GM12892 (cell line): ENCODE measurements at regions not wholly inside any gene's neighbourhood (a gene's known extent, or its start where the extent isn't known, plus 50 kb on each side); places are given as distances from the start of the nearest gene placed in this dataset.

Source experiments
- DNase-seq: peaks from one replicate; pipeline ENCODE4 v3.0.0; 2011; ENCODE audit not compliant: insufficient read length
- FAIRE-seq: peaks from 2 replicates; lab custom pipeline; 2011; peaks lifted over from hg19 to GRCh38; lab: Jason Lieb, UNC
- POLR2A ChIP-seq: IDR thresholded peaks from 2 replicates; pipeline ENCODE4 v1.6.1; 2011; ENCODE audit warnings: low read depth, low read length, control low read depth
- POLR2AphosphoS5 ChIP-seq: IDR thresholded peaks from 2 replicates; pipeline ENCODE4 v1.6.1; 2011; ENCODE audit warnings: low read depth, low read length, control low read depth
- TAF1 ChIP-seq: IDR thresholded peaks from 2 replicates; pipeline ENCODE4 v1.6.1; 2011; ENCODE audit warnings: low read depth, mild to moderate bottlenecking, control low read depth, low read length, borderline replicate concordance

DNA sequence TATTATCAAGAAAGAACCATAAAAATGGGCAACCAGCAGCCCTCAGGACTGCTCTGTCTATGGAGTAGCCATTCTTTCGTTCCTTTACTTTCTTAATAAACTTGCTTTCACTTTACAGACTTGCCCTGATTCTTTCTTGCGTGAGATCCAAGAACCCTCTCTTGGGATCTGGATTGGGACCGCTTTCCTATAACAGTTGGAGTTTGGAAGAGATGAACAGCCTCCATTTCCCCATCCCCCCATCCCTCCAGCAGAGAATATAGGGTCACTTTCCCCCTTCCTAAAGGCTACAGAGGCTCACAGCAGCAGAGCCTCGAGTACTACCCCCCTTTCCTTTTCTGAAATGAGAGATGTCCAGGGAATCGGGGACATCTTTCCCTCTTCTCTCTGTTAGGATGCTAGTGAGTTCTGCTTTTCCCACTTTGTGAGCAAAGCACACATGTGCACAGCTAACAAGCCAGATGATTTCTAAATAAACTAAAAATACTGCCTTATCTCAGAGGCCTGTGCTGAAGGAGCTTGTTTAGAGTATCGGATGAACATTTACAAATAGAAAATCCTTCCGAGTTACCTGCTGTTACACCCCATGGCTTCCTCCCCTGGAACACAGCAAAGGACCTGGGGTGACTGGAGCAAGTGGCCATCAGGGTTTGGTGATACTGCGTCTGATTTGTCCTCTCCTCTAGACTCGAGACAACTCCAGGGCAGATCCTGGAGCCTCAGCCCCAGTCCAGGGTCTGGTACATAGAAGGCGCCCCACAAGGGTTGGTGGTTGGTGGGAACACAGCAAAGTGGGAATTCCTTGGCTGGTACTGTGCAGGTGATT is 144.2 kb downstream of the SLC38A6 start:
- TF ChIP-seq POLR2A = no peak
- no peak for TF ChIP-seq POLR2AphosphoS5
- FAIRE-seq (no peak), DNase-seq (no peak)

DNA sequence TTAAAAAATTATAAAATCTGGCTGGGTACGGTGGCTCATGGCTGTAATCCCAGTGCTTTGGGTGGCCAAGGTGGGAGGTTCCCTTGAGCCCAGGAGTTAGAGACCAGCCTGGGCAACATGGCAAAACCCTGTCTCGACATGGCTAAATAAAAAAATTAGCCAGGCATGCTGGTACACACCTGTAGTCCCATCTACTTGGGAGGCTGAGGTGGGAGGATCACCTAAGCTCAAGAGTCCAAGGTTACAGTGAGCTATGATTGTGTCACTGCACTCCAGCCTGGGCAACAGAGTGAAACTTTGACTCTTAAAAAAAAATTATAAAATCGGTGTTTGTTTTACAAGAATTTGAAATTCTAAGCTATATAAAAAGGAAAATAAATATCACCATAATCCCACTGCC is 141.8 kb downstream of the SLC38A6 start:
- DNase-seq (no peak), FAIRE-seq (no peak)
- TF ChIP-seq POLR2A = no peak
- TF ChIP-seq POLR2AphosphoS5 = no peak
- TF ChIP-seq TAF1 = no peak

DNA sequence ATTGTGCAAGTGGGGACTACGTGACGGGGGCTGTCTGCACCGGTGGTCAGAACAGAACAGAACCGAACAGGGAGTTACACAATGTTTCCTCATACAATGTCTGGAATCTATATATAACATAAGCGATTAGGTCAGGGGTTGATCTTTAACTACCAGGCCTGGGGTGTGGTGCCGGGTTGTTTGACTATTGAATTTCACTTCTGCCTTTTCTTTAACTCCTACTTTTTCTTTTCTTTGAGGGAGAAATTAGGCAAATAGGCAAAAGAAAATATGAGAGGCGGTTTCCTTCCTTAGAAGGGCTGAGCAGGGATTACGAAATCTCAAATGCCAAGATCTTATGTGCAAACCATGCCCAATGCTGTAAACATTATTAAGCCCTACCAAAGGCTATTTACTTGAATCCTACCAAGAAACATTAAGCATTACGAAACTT is 140.3 kb downstream of the SLC38A6 start:
- no peak for DNase-seq
- no peak for FAIRE-seq
- TF ChIP-seq TAF1 (no peak), POLR2AphosphoS5 (no peak), POLR2A (no peak)

DNA sequence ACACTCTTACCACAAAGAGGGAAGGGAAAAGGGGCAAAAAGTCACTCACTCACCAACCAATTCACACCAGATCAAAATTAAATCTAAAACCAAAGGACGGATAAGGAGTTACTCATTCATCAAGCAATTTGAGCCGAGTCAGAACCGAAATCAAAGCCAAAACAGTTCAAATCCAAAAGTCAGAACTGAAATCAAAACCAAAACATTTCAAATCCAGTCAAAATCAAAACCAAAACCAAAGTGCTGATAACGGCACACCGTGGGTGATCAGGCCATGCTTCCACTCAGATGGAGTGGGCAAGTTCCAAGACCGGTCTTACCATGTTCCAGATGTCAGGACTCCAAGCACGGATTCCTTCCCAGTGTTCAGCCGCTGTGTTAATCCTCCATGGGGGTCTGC is 139.5 kb downstream of the SLC38A6 start:
- TF ChIP-seq POLR2A = no peak
- no peak for TF ChIP-seq POLR2AphosphoS5
- TF ChIP-seq TAF1 = no peak
- no peak for DNase-seq
- FAIRE-seq = no peak

DNA sequence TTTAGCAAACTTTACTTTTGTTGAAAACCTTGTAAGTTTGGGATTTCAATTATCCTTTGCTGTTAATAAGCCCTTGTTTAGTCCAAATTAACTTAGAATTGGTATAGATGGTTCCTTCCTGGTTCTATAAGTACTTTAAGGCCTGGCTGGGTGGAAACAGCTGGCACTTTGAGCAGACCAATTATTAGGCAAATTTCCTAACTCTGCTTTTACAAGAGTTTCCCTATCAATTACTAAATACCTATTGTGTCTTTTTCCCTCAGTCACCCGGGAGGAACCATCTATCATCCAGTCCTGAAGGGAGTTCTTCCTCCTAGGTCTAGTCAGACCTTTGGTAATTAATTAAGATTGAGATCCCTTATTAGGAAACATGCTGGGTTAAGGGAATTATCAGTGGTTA is 138.0 kb downstream of the SLC38A6 start:
- DNase-seq (no peak), FAIRE-seq (no peak)
- no peak for TF ChIP-seq POLR2A

DNA sequence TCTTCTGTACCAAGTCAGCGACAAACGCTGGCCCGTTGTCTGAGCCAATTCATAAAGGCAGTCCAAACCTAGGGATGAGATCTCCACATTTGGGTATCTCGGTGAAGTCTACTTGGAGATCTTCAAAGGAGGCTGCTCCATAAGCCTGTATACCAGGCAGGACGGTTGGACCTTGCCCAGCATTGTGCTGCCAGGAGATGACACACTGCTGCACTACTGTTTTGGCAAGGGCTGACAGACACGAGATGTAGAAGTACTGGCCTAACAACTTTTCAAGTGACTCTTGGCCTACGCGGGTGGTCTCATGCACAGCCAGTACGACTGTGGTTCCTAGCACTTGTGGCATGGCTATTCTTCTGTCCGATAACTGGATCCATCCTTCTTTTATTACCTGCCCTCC is 135.3 kb downstream of the SLC38A6 start:
- TF ChIP-seq POLR2A (no peak), TAF1 (no peak), POLR2AphosphoS5 (no peak)
- FAIRE-seq (no peak), DNase-seq (no peak)

DNA sequence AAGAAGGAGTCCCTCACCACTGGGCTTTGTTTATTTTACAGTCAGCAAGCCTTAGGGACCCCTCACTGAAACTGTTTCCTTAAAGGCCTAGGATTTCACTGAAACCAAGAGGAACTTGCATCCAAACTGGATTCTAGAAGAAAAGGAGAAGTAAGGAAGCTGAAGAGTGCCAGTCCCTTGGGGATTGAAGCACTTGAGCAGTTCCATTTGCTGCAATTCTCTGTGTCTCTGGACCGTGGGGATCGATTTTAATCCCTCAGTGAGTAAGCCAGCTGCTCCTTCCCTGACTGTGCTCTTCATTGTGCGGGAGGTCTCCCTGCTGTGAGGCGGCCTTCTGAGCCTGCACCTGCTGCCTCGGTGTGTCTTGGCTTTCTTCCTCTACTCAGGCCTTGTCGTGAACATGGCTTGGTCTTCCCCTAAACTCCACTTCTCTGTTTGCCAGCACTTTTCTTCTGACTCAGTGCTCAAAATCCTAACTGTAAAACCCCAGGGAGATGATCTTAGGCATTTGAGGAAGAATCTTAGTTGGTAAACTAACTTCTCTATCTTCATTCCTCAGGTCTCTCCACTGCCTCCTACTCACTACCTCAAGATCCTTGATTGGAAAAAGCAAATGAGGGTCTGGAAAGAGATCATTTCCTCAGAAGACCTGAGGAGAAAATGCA is 132.6 kb downstream of the SLC38A6 start:
- TF ChIP-seq TAF1 (no peak), POLR2A (no peak), POLR2AphosphoS5 (no peak)
- FAIRE-seq = no peak
- DNase-seq = no peak

DNA sequence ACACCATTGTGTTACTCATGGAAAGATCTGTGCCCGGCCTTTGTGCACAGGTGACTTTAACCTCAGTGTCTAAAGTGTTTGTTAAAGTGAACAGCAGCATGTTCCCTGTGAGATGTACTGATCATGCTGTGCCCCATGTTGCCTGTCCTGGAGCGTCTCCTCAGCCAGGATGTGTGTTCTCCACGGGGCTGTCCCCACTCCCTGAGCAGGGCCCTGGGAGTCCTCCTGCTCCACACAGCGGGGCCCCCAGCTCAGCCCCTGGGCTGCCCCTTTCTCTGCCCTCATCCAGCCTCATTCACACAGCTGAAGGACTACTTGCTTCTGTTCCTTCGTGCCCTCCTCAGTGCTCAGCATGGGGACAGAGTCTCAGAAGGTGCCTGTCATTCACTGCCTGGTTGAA is 131.5 kb downstream of the SLC38A6 start:
- DNase-seq (no peak), FAIRE-seq (no peak)
- TF ChIP-seq POLR2AphosphoS5 = no peak
- no peak for TF ChIP-seq POLR2A
- no peak for TF ChIP-seq TAF1

DNA sequence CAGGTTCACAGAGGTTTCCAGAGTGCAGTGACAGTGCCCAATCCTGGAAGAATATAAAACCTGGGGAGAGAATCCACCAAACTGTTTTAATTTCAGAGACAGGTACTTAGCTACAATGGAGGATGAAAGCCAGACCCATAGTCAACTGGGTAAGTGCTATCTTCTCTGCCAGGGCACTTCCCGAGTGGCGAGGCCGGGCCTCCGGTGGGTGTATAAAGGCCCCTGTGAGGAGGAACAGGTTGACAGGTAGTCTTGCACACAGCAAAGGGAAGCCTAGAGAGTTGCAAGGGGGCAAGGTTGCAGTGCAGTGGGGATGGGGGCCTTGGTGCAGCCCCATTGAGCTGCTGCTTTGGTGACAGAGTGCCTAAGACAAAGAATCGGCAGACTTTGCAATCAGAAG is 130.7 kb downstream of the SLC38A6 start:
- FAIRE-seq (no peak), DNase-seq (no peak)
- no peak for TF ChIP-seq POLR2A
- TF ChIP-seq POLR2AphosphoS5 = no peak
- no peak for TF ChIP-seq TAF1

DNA sequence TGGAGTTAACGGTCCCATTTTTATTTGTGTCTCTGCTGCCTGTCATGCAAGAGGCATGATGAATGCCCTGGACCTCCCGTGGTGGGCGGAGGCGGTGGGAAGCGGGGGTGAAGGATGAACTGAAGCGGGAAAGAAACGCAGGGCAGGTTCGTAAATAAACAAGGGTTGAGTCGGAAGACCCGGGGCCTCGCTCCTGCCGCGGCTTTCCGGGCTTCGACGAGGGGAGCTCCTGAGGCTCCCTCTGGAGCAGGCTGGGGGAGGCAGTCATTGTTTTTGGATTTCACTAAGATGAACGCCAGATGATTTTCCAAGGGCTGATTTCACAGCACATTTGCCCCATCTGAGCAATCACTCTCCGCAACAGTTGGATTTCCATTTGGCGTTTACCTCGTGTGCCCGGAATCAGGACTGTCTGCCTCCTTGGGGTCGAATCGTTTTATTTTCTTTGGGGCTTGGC is 130.2 kb downstream of the SLC38A6 start:
- FAIRE-seq (no peak), DNase-seq (no peak)
- TF ChIP-seq TAF1 (no peak), POLR2A (no peak), POLR2AphosphoS5 (no peak)

DNA sequence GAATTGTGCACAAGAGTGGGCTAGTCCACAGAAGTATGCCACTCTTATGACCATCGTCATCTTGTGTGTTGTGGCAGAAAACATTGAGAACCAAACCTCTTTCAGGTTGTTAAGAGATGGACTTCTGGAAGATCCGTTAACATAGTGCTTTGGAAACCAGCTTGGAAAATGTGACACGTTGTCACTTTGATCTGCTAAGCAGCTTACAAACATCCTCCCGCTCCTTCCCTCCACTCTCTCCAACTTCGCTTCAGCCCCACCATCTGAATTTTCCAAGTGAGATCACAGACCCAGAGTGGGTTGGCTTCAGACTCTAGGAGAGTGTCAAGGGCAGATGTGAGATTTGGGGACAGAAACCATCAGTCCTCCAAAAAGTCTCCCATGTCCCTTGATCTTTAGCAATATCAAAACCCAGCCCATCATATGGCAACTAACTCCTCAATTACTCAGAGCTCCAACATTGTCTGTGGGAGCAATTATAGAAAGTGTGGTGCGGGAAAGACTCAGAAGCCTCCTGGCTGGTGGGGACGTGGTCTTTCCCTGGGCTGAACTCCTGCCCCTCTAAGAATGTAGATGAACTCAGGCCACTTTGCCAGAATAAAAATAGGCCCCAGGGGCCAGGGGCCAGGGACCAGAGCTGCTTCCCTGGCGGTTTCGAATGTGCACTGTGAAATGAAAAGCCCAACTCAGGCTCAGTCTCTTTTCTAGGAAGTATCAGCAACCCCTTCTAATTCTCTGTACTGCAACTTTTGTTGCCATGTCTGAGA is 129.5 kb downstream of the SLC38A6 start:
- FAIRE-seq = no peak
- TF ChIP-seq TAF1 = no peak
- no peak for TF ChIP-seq POLR2A

DNA sequence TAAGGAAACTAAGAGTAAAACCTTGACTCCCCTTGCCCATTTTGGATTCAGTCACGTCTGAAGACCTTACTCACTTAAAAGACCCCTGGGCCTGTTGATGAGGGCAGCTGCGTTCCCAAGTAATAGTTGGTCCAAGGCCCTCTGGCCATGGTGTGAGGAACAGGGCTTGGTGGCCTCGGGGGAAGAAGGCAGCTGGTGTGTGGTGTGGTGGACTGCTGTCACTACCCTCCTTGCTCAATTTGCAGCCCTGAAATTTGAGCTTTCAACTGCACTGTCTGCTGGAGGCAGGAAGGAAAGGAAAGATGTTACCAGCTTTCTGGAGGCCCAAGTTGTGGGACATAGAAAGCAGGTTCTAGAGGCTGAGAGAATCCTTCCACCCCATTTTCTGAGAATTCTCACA is 128.2 kb downstream of the SLC38A6 start:
- TF ChIP-seq TAF1 (no peak), POLR2A (no peak), POLR2AphosphoS5 (no peak)
- no peak for FAIRE-seq
- DNase-seq = no peak

More for the DNA sequence above, 129.5 kb downstream of the SLC38A6 start:
- no peak for DNase-seq

DNA sequence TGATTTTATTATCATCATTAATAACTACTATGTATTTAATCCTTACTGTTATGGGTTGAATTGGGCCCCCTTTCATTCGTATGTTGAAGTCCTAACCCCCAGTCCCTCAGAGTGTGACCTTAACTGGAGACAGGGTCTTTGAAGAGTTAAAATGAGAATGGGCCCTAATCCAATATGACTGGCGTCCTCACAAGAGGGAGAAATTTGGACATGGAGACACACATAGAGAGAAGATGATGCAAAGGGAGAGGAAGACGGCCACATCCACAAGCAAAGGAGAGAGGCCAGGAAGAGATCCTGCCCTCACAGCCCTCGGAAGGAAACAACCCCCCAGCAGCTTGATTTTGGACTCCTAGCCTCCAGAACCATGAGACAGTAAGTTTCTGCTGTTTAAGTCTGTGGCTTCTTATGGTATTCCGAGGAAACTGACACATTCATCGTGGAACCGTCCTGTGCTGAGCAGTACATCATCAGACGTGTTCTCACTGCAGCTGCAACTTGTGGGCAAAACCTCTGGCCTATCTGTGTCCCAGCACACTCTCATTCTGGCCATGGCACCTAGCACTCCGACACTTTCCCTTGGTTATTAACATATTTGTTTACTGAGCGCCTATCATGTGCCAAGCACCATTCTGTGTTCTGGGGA is 127.6 kb downstream of the SLC38A6 start:
- no peak for TF ChIP-seq POLR2AphosphoS5
- TF ChIP-seq TAF1 = no peak
- DNase-seq = no peak
- no peak for FAIRE-seq
